Inflammatory macrophage treated with lipopolysaccharide for 4 hours (primary cell): ENCODE measurements at regions not wholly inside any gene's neighbourhood (a gene's known extent, or its start where the extent isn't known, plus 50 kb on each side); places are given as distances from the start of the nearest gene placed in this dataset.

Experiments
- DNase-seq: peaks from one replicate; pipeline ENCODE4 v3.0.0-alpha.2; 2020

DNA sequence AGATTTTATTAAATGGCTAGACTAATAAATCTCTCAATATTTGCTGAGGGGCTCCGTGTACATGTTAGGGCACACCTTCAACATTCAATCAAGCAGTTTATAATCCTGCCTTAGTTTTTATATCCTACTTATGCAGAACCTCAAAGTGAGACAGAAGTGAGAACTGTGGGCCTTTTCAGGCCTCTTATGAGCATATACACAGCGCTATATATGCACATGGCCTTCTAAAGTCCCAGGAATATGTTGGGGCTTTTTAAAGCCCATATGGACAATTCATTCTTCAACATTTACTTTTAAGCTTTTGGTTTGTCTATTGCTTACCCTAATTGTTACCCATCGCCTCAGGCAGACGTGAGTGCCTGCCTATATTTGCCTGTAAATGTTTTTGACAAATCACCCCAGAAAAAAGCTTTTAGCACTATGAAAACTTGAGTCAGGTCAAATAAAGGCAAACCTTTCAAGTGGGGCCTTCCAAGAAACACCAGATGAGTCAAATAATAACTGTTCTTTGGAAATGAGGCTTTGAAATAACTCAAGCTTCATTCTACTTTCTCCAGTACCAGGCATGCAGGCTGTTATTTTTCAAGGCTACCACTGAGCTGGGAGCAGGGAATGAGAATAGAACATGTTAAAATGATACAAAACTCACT is 58.2 kb downstream of the ESM1 start:
- no peak for DNase-seq

GRCh38 chr5:54924487-54924886 is 60.9 kb downstream of the ESM1 start:
- no peak for DNase-seq

GRCh38 chr5:54917323-54917722 is 68.1 kb downstream of the ESM1 start:
- no peak for DNase-seq

GRCh38 chr5:54915466-54916027 is 69.8 kb downstream of the ESM1 start:
- no peak for DNase-seq

- no peak for DNase-seq
These were observed 73.4 kb downstream of the ESM1 start for GRCh38 chr5:54912021-54912420.

DNA sequence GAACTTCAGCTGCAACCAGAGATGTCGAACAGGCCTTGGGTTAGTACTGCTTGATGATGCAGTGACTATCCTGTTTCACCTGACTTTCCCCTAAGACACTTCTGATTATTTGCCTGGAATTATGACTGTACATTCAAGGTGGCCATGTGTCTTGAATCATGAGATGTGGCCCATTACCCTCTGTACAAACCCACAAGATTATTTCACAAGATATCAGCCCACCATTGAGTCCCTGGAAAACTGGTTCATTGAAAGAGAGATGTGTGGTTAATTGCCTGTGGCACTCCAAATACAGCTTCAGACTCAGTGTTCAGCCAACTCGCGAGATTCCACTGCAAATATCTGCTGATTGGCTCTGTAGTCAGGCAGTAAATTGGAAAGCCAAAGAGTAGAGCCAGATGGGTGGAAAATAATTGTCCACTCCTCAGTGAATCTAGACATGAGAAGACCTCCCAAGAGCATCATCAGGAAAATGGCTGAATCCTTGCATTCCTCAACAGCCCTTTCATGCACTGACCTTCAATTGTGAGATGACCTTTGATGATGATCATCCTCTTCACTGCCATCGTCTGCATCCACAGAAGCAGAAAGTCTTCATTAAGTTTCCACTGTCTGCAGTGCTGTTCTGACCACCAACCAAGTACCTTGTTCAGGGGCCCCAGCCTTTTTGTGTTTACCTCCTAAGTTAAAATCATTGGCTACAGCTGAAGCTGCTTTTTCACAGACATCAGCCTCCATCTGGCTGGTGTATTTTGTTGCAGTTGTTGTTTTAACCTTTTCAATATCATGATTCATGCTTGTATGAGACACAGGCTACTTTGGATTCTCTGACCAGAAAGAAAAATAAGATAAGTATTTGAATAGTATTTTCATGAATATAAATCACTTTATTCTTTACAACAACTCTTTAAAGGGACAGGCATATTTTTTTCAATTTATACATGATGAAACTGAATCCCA is 75.2 kb downstream of the ESM1 start:
- no peak for DNase-seq

- no peak for DNase-seq
These were observed 76.4 kb downstream of the ESM1 start for GRCh38 chr5:54908774-54909525.

DNA sequence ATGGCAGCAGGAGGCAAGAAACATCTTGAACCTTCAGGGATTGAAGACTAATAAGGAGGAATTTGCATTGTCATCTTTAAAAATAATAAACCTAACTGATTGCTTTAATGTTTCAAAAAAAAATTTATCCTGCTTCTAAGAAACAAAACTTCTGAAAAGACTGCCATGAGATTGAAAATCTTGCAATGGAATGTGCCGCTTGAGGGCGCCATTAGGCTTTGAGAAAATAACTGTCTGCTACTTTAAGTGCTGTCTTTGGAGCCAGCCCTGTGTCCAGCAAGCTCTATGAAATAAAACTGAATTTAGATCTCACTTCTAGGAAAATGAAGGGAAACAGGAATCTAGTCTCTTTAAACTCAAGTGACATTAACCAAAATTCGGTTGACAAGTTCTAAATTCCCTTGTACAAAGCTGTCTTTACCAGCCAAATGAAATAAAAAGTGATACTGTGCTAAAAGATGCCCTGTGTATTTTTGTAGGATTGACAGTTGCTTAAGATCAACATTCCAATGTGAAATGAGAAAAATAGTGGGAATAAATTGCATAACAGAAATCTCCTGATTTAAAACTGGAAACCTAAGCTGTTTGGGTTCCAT is 79.4 kb downstream of the ESM1 start:
- DNase-seq, result peak; percentile 54

GRCh38 chr5:54905246-54905795 is 80.1 kb downstream of the ESM1 start:
- no peak for DNase-seq

DNA sequence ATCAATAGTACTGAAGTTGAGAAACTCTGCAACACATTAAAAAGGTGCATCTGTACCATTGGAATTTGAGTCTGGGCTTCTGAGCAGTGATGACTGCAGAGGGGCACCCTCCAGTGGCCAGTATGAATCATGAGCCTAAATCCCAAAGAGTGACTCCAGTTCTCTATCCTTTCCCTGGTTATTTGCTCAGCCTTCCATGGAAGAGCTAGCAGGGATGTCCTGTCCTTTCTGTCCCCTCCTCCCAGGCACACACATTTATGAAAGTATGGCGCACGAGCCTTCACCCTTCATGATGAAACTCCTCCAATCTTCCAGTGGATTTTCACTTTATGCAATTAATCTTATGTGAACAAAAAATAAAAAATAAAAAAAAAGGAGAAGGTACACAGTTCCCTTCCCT is 81.0 kb downstream of the ESM1 start:
- no peak for DNase-seq

GRCh38 chr5:54902791-54903473 is 82.5 kb downstream of the ESM1 start:
- peak; percentile 77 for DNase-seq

- peak; percentile 93 for DNase-seq
These were observed 84.2 kb downstream of the ESM1 start for GRCh38 chr5:54900984-54901725.

GRCh38 chr5:54897001-54897400 is 88.4 kb downstream of the ESM1 start:
- no peak for DNase-seq

- peak; percentile 30 for DNase-seq
These were observed 89.5 kb downstream of the ESM1 start for GRCh38 chr5:54895816-54896341.

DNA sequence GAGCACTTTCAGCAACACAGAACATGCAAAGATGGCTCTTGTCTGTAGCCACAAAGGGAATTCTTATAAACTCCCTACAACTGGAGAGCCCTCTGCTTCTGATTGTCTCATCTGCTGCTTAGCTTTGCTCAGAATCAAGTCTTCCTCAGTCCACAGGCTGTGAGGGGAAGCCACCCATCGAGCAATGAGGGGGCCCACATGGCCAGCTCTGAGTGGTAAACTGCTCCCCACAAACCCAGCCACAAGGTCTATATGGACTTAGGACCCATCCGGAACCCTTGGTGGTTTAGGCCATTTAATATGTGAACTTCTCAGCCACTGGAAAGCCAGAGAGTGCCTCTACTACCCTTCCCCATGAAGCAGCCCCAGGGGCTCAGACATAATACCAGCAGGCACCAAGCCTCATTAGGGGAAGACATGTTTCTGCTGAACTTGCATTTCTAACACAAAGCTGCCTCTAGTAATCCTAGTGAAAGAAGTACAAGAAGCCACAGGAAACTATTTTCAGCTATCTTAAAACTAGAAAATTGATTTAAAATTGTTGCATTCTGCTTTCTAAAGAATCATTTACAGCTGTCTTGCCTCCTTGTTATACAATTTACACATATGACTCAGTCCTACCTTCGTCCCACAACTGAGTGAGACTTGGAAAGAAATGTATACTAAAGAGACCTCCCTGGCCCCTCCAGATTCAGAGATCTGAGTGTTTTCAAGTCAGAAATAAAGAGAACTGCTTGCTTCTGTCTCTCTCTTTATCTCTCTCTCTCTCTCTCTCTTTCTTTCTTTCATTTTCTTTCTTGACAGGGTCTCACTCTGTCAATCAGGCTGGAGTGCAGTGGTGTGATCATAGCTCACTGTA is 90.2 kb downstream of the ESM1 start:
- no peak for DNase-seq

GRCh38 chr5:54889826-54890225 is 95.6 kb downstream of the ESM1 start:
- no peak for DNase-seq

- DNase-seq, result no peak
These were observed 97.7 kb downstream of the ESM1 start for GRCh38 chr5:54887663-54888062.

- no peak for DNase-seq
These were observed 98.5 kb downstream of the ESM1 start for GRCh38 chr5:54886866-54887265.

GRCh38 chr5:54885636-54886035 is 99.8 kb downstream of the ESM1 start:
- no peak for DNase-seq

DNA sequence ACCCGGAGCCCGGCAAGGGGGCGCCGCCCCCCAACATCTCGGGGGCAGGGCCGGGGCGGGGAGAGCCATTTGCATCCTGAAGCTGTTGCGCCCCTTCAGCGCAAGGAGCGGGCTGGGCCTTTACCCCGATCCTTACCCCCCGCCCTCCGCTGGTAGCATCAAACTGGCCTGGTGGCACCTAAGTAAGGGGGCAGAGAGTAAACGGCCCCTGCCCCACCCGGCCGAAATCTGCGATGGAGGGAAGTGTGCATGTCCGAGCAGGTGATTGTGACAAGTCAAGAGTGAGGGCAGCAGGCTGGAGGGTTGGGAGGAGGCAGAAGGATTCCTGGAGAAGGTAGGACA is 101.2 kb downstream of the ESM1 start:
- DNase-seq, result no peak
